Stimulated activated naive CD4-positive, alpha-beta T cell treated with Interleukin-2 at 50 U/mL for 16 hours (primary cell): ENCODE measurements at regions not wholly inside any gene's neighbourhood (a gene's known extent, or its start where the extent isn't known, plus 50 kb on each side); places are given as distances from the start of the nearest gene placed in this dataset.
"Not testable (repeated sequence)": the region's sequence is repeated elsewhere in the genome, so short reads cannot be mapped to it uniquely, and the experiment has no call there.

Experiments
- DNase-seq: peaks from one replicate; lab custom pipeline; 2025; lab: John Stamatoyannopoulos, UW

GRCh38 chr12:125786143-125786542, 720.9 kb downstream of the AACS start:
- no peak for DNase-seq

GRCh38 chr12:125794401-125794800, 729.2 kb downstream of the AACS start:
- DNase-seq: no peak

GRCh38 chr12:125797421-125798175, 732.4 kb downstream of the AACS start:
- no peak for DNase-seq

DNA sequence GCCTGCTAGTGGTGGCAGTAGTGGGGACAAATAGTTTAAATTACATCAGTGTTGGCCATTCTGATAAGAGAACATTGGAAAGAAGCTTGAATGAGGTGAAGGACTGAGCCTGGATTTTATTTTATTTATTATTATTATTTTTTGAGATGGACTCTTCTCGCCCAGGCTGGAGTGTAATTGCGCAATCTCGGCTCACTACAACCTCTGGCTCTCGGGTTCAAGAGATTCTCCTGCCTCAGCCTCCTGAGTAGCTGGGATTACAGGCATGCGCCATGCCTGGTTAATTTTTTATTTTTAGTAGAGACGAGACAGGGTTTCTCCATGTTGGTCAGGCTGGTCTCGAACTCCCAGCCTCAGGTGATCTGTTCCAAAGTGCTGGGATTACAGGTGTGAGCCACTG, 739.4 kb downstream of the AACS start:
- DNase-seq: no peak

DNA sequence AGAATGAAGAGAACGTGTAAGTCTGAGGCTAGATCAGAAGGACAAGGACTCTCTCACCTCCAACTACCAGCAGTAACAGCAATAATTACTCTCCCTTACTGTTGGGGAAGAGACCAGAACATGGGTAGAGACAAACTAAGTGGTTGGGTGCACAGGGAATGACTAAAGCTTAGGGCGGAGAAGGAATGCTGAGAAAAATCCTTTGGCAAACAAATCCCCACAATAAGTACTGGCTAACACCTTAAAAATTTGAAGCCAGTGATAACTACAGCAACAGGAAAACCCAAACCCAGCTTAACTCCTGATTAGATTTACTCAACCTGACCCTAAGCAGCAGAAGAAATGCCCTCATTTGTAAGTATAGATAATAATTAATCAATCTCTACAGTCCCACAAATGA, 759.0 kb downstream of the AACS start:
- DNase-seq: no peak

GRCh38 chr12:125835852-125836251, 770.6 kb downstream of the AACS start:
- no peak for DNase-seq

DNA sequence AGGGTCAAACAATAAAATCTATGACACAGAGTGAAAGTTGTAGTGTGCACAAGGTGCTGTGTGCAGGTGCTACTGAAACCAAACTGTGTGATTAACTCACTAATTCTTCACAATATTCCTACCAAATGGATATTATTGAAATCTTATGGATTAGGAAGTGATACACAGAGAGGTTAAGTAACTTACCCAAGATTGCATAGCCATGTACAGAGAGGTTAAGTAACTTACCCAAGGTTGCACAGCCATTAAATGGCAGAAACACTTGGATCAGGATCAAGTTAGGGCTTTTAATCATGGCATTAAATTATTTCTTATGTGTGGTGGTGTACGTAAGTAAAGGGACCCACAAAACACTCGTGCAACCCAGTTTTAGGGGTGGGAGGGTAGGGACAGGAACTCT, 771.4 kb downstream of the AACS start:
- DNase-seq: no peak

GRCh38 chr12:125841332-125841731, 776.1 kb downstream of the AACS start:
- DNase-seq: no peak

DNA sequence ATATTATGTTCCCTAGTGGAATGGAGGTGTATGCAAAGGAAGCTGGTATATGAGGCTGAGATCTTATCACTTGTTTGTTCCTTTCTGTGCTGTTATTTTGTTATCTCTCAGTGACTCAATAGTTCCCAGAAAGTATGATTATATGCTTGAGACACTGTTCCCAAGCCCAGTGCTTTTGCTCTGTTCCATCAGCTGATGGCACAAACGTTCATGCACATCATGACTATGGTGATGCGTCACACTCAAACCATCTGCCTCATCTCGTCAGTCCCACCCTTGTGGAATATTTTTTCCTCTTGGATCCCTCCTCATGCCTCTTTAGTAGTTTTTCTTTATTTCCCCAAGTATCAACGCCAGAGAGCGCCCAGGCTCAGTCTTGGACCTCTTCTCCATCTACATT, 786.9 kb downstream of the AACS start:
- DNase-seq: no peak

DNA sequence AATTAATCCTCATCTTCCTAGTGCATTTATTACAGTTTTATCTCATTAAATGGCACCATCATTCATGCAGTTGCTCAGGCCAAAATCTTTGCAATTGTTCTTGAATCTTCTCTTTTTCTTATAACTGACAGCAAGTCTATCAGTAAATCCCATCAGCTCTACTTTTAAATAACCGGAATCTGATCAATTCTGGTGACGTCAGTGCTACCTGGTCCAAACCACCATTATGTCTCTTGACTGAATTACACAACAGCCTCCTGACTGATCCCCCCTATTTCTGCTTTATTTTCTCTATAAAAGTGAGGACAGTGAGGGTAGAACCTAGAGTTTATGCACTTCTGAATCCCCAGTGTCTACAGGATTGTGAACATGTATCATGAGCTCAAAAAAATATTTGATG, 787.4 kb downstream of the AACS start:
- no peak for DNase-seq

DNA sequence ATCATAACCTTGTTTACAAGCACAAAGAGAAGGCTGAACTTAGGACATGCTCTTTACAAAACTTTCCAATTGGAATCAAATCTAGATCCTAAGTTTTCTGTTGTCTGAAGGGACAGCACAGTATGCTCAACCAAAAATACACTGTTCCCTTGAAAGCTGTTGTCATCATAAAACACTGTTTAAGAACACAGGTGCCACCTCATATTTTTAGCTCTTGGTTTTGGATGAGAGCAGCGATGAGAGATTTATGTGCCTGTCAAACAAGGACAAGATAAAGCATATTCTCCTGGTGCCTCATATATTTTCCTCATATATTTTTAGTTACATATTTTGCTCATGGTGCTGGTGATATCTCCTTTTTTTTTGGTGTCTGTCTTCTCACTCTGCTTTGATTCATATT, 788.4 kb downstream of the AACS start:
- no peak for DNase-seq

DNA sequence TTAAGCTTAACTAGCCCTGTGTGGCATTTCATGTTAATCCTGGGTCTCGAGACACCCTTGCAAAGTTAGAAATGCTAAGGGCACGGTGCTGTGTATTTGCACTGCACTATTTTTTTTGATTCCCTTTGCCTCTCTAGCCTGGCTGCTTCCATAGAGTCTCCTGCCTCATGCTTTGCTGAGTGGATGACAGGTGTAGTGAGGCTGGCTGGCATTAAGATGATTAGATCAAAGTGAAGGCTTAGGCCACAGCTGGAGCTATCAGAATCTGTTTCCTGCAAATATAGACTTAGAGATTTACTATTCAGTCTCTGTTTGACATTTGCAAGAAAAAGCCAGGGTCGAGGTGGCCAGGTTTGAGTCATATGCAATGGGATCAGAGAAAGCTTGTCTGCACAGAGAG, 791.1 kb downstream of the AACS start:
- no peak for DNase-seq

- no peak for DNase-seq
These were observed 791.7 kb downstream of the AACS start for GRCh38 chr12:125856896-125857295.

- DNase-seq: no peak
These were observed 795.5 kb downstream of the AACS start for GRCh38 chr12:125860672-125861288.

- DNase-seq: no peak
These were observed 796.4 kb downstream of the AACS start for GRCh38 chr12:125861299-125862281.

DNA sequence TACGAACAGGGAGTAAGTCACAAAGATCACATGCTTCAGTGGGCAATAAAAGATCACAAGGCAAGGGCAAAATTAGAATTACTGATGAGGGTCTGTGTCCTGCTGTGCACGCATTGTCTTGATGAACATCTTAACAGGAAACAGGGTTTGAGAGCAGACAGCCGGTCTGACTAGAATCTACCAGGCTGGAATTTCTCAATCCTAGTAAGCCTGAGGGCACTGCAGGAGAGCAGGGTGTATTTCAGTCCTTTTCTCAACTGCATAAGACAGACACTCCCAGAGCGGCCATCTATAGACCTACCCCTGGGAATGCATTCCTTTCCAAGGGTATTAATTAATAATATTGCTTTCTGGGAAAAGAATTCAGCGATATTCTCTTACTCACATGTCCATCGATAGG, 800.0 kb downstream of the AACS start:
- DNase-seq: not testable (repeated sequence)

DNA sequence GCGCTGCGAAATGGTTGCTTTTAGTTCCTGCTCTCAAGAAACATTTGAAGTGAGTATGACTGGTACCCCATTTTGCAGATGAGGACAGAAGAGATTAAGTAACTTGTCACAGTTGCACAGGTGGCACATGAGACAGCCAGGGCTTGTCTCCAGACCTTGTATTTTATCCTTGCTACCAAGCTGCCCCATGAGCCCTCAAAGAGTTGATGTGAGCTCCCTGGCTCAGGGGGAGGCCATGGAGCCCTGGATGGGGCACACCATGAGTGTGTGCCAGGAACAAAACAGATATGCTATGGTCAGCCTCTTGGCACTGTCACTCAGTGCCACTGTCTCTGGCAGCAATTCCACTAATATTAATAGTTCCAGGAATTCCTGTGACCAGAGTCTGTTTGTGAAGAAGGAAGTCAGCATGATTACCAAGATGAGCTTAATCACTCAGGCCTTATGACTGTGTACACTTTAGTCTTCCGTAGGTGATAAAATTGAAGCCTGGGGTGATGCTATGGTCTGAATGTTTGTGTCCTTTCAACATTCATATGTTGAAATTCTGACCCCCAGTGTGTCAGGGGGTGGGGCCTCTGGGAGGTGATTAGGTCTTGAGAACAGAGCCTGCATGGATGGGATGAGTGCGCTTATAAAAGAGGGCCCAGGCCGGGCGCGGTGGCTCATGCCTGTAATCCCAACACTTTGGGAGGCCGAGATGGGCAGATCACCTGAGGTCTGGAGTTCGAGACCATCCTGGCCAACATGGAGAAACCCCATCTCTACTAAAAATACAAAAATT, 806.8 kb downstream of the AACS start:
- DNase-seq: no peak

DNA sequence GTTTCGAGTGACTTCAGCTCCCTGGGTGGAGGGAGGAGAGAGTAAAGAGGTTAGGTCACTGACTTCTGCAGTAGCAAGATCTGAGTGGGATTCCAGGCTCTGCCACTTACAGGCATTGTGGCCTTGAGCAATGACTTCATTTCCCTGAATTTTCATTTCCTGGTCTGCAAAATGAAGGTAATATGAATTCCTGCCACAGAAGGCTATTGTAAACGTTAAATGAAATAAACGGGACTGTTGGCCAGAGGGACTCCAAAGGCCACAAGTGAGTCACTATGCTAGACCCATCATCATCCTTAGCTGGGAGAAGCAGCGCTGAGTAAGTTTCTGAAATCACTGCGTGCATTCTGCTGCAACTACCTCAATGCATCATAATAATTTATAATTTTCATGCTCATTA, 807.8 kb downstream of the AACS start:
- DNase-seq: no peak

DNA sequence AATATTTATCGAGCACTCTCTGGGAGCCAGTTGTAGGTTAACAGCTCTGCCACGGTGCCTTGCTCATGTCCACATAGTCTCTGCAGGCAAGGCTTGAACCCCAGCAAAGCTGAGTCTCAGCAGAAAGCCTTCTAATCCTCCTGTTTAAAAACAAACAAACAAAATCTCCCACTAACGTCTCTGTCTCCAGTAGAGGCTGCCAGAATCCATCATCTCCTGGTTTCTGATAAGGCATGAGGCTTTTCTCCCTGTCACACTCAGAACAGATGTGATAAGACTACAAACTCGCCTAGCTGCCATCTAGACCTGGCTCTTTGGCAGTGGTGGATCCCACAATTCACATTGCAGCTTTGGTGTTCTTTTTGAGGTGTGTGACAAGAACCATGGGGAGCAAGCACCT, 813.2 kb downstream of the AACS start:
- DNase-seq: no peak

DNA sequence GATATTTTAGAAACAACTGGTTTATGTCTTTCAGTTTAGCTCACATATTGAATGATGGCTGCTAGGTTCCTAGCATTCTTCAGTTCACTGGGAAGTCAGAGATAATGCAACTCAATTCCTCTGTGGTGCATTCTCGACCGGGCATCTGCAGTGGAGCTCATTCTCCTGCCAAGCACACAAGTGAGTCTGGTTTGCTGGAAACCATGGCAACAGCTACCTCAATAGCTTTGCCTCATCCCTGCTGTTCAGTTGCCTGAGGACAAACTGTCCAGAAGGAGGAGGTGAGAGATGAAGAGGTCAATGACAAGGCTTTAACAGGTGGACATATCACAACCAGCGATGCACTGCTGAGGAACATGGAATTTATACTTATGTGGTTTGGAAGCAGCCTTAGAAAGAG, 816.9 kb downstream of the AACS start:
- no peak for DNase-seq

DNA sequence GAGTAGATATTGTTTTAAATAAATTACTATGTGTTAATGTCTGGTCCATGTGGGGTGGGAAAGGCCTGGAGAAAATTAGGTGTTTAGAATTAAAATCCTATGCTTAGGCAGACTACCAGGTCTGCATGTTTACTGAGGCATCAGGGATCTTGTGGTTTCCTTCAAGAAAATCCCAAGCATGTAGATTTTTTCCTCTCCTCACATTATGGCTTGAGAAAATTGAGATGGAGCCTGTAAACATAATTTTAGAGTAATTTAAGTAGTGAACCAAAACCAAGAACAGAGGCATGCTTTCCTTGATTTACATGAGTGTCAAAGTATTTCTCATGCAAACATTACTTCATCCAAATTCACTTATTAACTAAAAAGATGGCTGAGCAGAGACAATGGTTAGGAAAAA, 823.7 kb downstream of the AACS start:
- no peak for DNase-seq

DNA sequence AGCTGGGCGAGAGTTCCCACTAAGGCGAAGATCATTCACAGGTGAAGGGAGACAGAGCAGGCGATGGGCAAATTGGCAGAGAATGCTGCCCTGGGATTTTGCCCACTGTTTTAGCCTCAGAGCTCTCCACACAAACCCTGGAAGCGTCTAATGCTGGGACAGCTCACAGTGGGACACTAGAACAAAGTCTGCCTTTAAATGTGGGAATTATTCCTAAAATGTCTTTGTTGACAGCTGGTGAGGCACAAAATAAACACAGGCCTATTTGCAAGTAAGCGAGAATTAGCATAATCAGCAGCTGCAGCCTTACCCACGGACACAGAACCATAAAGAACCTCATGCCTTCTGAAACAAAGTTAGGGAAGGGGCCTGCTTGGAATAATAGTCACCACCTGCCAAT, 824.5 kb downstream of the AACS start:
- no peak for DNase-seq
